NT2/D1 (cell line): ENCODE measurements at regions not wholly inside any gene's neighbourhood (a gene's known extent, or its start where the extent isn't known, plus 50 kb on each side); places are given as distances from the start of the nearest gene placed in this dataset.

Experiments
- DNase-seq: peaks from one replicate; pipeline ENCODE4 v3.0.0-alpha.2; 2011; ENCODE audit warnings: low read depth, low spot score
- H3K27me3 ChIP-seq: 2 replicates; pipeline ENCODE4 v1.6.0; 2011; ENCODE audit warnings: mild to moderate bottlenecking; ENCODE audit not compliant: insufficient read length, insufficient read depth
- H3K36me3 ChIP-seq: 2 replicates; pipeline ENCODE4 v1.6.1; 2011; ENCODE audit warnings: mild to moderate bottlenecking, low read length, mixed read lengths; ENCODE audit not compliant: insufficient read depth, insufficient read length
- H3K4me1 ChIP-seq: 2 replicates; pipeline ENCODE4 v1.5.1; 2011; ENCODE audit not compliant: insufficient read depth, insufficient read length
- H3K4me3 ChIP-seq: 2 replicates; pipeline ENCODE4 v1.5.1; 2011; ENCODE audit warnings: low read depth; ENCODE audit not compliant: insufficient read length
- H3K9ac ChIP-seq: 2 replicates; pipeline ENCODE4 v1.6.0; 2011; ENCODE audit warnings: low read depth; ENCODE audit not compliant: insufficient read length
- H3K9me3 ChIP-seq: 2 replicates; pipeline ENCODE4 v1.5.1; 2011; ENCODE audit warnings: mild to moderate bottlenecking, low read length; ENCODE audit not compliant: insufficient read depth
- SUZ12 ChIP-seq: IDR thresholded peaks from 2 replicates; pipeline ENCODE4 v1.6.1; 2011; ENCODE audit not compliant: insufficient read length, insufficient read depth; ENCODE audit errors: extremely low read depth
- YY1 ChIP-seq: IDR thresholded peaks from 2 replicates; pipeline ENCODE4 v1.6.1; 2011; ENCODE audit not compliant: insufficient read length, insufficient read depth
- ZNF274 ChIP-seq: IDR thresholded peaks from 2 replicates; pipeline ENCODE4 v1.6.1; 2011; ENCODE audit warnings: mild to moderate bottlenecking, low read depth, low read length

DNA sequence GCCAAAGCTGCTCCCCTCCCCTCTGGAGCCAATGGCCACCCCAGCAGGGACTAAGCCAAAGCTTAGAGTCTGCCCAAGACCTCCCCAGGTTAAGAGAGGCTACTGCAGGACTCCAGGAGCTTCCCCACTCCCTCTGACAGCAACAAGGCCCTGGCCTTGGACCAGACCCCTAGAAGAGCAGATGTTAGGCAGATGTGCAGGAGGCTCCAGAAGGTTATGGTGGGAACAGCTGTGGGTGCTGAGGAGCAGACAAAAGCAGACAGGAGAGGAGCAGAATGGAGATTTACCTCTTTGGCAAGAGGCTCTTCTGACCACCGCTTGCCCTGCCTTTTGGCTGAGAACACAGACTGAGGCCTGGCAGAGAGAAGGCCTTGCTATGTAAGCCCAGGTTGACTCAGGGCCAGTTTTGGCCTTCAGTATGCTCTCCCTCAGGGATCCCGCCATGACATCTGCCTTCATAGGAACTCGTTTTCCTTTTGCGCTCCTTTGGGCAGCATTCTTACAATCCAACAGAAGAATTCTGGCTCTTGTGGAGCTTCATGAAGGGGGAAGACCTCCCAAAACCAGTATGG, 113.0 kb downstream of the RBFOX3 start:
- Histone ChIP-seq H3K4me1 (peaks cover 19% of the 10 kb centered on the region), H3K4me3 (no peak overlapping the region), H3K9me3 (peaks cover 6% of the 10 kb centered on the region; the same call in 1 of the 2 replicates), H3K36me3 (no peaks in the 10 kb centered on the region), H3K9ac (no peak overlapping the region), H3K27me3 (no peaks in the 10 kb centered on the region)
- DNase-seq = no peak
- no peak for TF ChIP-seq ZNF274

DNA sequence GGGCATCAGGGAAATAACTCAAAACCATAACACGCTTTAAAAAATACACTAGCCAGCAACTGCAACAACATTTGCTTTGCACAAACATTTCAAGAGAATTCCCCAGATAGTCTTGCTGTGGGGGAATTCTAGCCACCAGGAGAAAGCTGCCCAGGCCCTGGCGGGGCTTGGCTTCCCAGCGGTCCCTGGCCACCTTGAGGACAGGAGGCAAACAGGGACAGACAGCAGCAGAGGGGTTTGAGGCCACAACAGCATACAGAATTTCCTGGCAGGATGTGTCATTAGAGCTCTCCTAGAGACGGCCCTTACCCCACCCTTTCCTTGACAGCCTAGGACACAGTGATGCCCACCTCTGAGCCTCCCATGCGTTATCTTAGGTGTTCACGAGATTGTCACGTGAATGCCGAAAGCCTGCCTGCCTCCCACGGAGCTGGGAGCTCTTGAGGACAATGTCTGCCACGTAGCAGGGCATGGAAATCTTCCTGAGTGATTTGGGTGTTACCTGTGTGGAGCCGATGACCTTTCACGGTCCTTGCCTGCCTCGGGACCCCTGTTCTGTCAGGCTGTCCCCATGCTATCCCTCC, 114.3 kb downstream of the RBFOX3 start:
- TF ChIP-seq SUZ12 (no peak), ZNF274 (no peak), YY1 (no peak)
- H3K27me3 ChIP-seq = no peaks in the 10 kb centered on the region
- DNase-seq = no peak

DNA sequence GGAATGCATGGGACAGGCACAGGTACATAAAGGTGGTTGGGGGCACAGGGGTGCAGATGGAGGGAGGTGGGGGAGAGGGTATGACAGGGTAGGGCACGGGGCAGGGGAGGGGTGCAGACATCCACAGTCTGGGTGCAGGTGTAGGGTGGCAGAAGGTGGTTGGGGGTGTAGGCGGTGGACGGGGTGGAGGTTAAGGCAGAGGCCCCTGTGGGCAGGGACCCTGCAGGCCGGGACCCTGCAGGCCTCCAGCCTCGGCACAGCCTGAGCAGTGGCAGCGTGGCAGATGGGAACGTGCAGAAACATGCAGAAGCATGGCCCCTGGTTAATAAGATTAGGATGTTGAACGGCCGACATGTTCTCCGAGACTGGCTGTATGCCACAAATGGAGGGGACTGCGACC, 115.2 kb downstream of the RBFOX3 start:
- Histone ChIP-seq H3K4me3 (no peak overlapping the region), H3K9ac (no peak overlapping the region), H3K4me1 (peaks cover 10% of the 10 kb centered on the region), H3K9me3 (peaks cover 13% of the 10 kb centered on the region; the same call in 1 of the 2 replicates), H3K27me3 (no peaks in the 10 kb centered on the region), H3K36me3 (no peaks in the 10 kb centered on the region)
- TF ChIP-seq YY1 (no peak), ZNF274 (no peak), SUZ12 (no peak)
- no peak for DNase-seq

More for the DNA sequence above, 114.3 kb downstream of the RBFOX3 start:
- no peak overlapping the region for H3K4me3 ChIP-seq
- H3K9ac ChIP-seq = no peak overlapping the region
- H3K36me3 ChIP-seq = no peaks in the 10 kb centered on the region
- H3K9me3 ChIP-seq = peaks cover 13% of the 10 kb centered on the region; the same call in 1 of the 2 replicates
- peaks cover 16% of the 10 kb centered on the region for H3K4me1 ChIP-seq

DNA sequence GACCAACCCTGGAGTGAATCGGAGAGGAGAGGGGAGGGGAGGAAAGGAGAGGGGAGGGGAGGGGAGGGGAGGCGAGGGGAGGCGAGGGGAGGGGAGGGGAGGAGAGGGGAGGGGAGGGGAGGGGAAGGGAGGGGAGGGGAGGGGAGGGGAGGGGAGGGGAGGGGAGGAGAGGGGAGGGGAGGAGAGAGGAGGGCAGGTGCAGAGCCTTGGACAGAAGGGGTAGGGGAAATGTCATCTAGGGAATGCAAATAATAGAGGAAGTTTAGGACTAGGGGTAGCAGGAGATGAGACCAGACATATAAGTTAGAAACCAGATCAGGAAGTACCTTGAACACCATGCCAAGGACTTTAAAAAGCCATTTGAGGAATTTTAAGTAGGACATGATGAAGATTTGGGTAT, 119.8 kb downstream of the RBFOX3 start:
- Histone ChIP-seq H3K4me1 (peaks cover under 1% of the 10 kb centered on the region), H3K4me3 (no peak overlapping the region), H3K27me3 (no peaks in the 10 kb centered on the region), H3K36me3 (no peaks in the 10 kb centered on the region), H3K9me3 (peaks cover 13% of the 10 kb centered on the region; the same call in 1 of the 2 replicates), H3K9ac (no peak overlapping the region)
- no peak for TF ChIP-seq SUZ12
- no peak for TF ChIP-seq YY1
- TF ChIP-seq ZNF274 = no peak
- DNase-seq = no peak

DNA sequence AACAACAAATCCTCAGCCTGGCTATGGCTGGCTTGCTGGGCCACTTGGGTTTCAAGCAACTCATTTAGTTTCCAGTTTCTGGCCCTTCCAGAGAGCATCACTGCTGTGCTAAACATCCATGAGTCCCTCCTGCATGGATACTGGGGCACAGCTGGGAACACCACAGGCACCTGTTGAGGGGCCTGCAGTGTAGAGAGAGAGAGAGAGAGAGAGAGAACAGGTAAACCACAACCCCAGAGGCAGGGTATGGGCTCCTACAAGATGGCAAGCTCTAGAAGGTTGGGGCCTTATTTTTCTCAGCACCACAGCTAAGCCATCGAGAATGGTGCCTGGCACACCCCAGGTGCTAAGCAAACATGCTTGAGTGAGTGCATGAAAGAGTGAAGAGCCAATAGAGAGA, 120.3 kb downstream of the RBFOX3 start:
- Histone ChIP-seq H3K9ac (no peak overlapping the region), H3K27me3 (no peaks in the 10 kb centered on the region), H3K9me3 (peaks cover 13% of the 10 kb centered on the region; the same call in 1 of the 2 replicates), H3K36me3 (no peaks in the 10 kb centered on the region), H3K4me3 (no peak overlapping the region), H3K4me1 (peaks cover 5% of the 10 kb centered on the region)
- TF ChIP-seq SUZ12 (no peak), YY1 (no peak), ZNF274 (no peak)
- no peak for DNase-seq

DNA sequence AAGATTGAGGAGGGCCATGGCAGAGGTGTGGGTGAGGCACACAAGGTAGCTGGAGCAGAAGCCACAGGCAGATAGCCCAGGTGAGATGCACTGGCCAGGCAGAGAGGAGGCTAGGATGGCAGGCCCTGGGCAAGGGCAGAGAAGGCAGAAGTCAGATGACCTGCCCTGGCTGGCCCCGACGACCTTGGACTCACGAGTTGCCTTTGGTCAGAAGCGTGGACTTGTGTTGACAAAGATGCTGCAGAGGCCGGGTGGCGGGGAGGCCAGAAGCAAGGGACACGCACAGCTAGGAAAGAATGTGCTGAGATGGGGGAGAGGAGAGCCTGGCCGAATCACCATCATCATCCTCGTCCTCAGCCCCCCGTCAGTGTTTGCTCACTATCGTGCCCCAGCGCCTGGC, 123.7 kb downstream of the RBFOX3 start:
- TF ChIP-seq ZNF274 (no peak), SUZ12 (no peak), YY1 (no peak)
- no peaks in the 10 kb centered on the region for H3K36me3 ChIP-seq
- DNase-seq = no peak
- no peak overlapping the region for H3K9ac ChIP-seq
- no peaks in the 10 kb centered on the region for H3K27me3 ChIP-seq
- H3K9me3 ChIP-seq = 0 out of 2 replicates have a peak, but pooled peaks cover under 1% of the 10 kb centered on the region
- H3K4me1 ChIP-seq = peaks cover 14% of the 10 kb centered on the region
- no peak overlapping the region for H3K4me3 ChIP-seq

DNA sequence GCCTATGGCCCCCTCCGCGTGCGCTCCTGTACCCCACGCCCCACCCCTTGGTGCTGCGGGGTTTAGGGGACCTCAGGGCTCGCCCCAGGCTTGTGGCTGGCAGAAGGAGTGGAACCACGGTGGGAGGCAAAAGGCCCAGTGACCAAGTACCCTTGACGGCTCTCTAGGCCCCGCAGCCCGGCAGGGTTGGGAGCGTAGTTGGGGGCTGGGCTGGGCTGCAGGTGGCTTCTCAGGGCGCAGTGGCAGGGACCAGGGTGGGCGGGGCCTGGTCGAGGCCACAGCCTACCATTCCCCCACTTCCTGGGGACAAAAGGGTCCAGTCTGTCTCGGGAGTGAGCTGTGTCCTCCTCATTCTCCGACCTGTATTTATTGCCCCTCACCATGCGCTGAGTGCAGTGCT, 124.9 kb downstream of the RBFOX3 start:
- Histone ChIP-seq H3K27me3 (no peaks in the 10 kb centered on the region), H3K4me3 (no peak overlapping the region), H3K9me3 (no peaks in the 10 kb centered on the region), H3K36me3 (no peaks in the 10 kb centered on the region), H3K9ac (no peak overlapping the region), H3K4me1 (peaks cover 17% of the 10 kb centered on the region)
- DNase-seq = no peak
- no peak for TF ChIP-seq ZNF274
- no peak for TF ChIP-seq YY1
- no peak for TF ChIP-seq SUZ12
